ENCODE measurements at regions not wholly inside any gene's neighbourhood (a gene's known extent, or its start where the extent isn't known, plus 50 kb on each side); places are given as distances from the start of the nearest gene placed in this dataset.

DNA sequence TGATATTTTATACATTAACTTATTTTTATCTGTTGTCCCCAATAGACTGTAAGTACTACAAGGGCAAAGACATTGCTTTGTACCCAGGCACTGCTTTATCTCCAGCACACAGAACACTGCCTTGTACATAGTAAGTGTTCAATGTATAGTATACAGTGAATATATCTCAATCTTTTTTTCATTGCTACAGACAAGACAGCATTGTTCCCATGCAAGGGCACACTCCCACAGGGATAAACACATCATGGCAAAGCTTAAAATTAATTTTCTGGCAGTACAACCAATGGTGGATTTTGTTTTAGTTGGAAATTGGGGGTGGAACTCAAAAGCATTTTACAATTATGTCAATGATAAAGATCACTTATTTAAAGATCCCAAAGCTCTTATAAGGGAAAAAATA, 112.3 kb upstream of the EEA1 start:
- no peak overlapping the region for H2BK20ac ChIP-seq (ENCODE audit: low read length)
- ChIA-PET POLR2A (ENCODE audit: partially characterized antibody) (no interaction called here), CTCF (ENCODE audit: partially characterized antibody) (interaction anchor here (0.9 to 3.3 kb wide), 2 partner anchors 36 to 56 kb away, joined by 3 to 11 read pairs; no protein-coding TSS in a partner anchor)
- no peak overlapping the region for H2BK120ac ChIP-seq (replicated peaks; ENCODE audit: low read depth, low read length)
- no peaks in the 10 kb centered on the region for H3K36me3 ChIP-seq (ENCODE audit: control insufficient read depth in 2 of 4, insufficient read depth in 4 of 4, low read length in 3 of 4)
- H4K5ac ChIP-seq (ENCODE audit: insufficient read length, low read depth, low read length), result no peak overlapping the region
- H4K20me1 ChIP-seq (replicated peaks in 1 of 2; ENCODE audit: control insufficient read depth in 1 of 2, insufficient read depth in 2 of 2, low read length in 2 of 2), result no peaks in the 10 kb centered on the region
- no peak overlapping the region for H3K9ac ChIP-seq (replicated peaks in 1 of 4; ENCODE audit: extremely low read depth in 1 of 4, low read depth in 3 of 4, low read length in 3 of 4)
- H3K79me2 ChIP-seq (ENCODE audit: control insufficient read depth in 1 of 2, insufficient read depth in 2 of 2, low read length in 2 of 2), result no peaks in the 10 kb centered on the region
- no peak for TF ChIP-seq CREB1 (IDR thresholded peaks at IDR 0.05)
- no peak for TF ChIP-seq POU5F1 (IDR thresholded peaks at IDR 0.05; ENCODE audit: low read depth, low read length)
- no peak for TF ChIP-seq BCL11A (IDR thresholded peaks at IDR 0.05; ENCODE audit: low read depth in 2 of 2, low read length in 2 of 2)
- no peak for TF ChIP-seq TBP (IDR thresholded peaks at IDR 0.05; ENCODE audit: low read depth, low read length)
- no peak for TF ChIP-seq NANOG (IDR thresholded peaks at IDR 0.05; ENCODE audit: insufficient read depth, low read depth, low read length, poor library complexity, severe bottlenecking)
- no peak for TF ChIP-seq JUND (IDR thresholded peaks at IDR 0.05; ENCODE audit: low read length)
- no peak for TF ChIP-seq MAFK (IDR thresholded peaks at IDR 0.05; ENCODE audit: low read depth, low read length)
- TF ChIP-seq CHD1 (IDR thresholded peaks at IDR 0.05; ENCODE audit: low read depth, low read length), result no peak
- H3K4me3 ChIP-seq (ENCODE audit: extremely low read depth in 1 of 4, insufficient read depth in 2 of 4, low read depth in 3 of 4, low read length in 4 of 4), result no peak overlapping the region
- H3K27ac ChIP-seq (ENCODE audit: low read depth, low read length), result no peak overlapping the region
- no peak for FAIRE-seq
- no peak overlapping the region for H2BK5ac ChIP-seq (ENCODE audit: low read depth, low read length)
- DNase-seq (ENCODE audit: low read depth in 1 of 2, low spot score in 2 of 2), result no peak
- no peak overlapping the region for H2AFZ ChIP-seq (ENCODE audit: low read length)
- no peak overlapping the region for H2BK15ac ChIP-seq (ENCODE audit: low read length)
- H3K14ac ChIP-seq (ENCODE audit: insufficient read length), result no peak overlapping the region
- no peaks in the 10 kb centered on the region for H3K27me3 ChIP-seq (replicated peaks in 1 of 4; ENCODE audit: control insufficient read depth in 3 of 4, extremely low read depth in 1 of 4, insufficient read depth in 3 of 4, low read length in 3 of 4)
- no peak overlapping the region for H3K4me2 ChIP-seq (ENCODE audit: insufficient read depth in 1 of 2, low read depth in 2 of 2, low read length in 2 of 2)
- H3K4me1 ChIP-seq (replicated peaks in 1 of 4; ENCODE audit: control insufficient read depth in 3 of 4, insufficient read depth in 4 of 4, low read length in 3 of 4), result no peaks in the 10 kb centered on the region
- no peak overlapping the region for H2AK5ac ChIP-seq (ENCODE audit: low read depth, low read length)
- H4K91ac ChIP-seq (replicated peaks; ENCODE audit: insufficient read length, low read length), result no peak overlapping the region
- H2BK12ac ChIP-seq (ENCODE audit: low read depth, low read length), result no peak overlapping the region
- H3K18ac ChIP-seq (ENCODE audit: extremely low read depth, low read length), result no peak overlapping the region
- H3K4ac ChIP-seq (replicated peaks; ENCODE audit: insufficient read length, low read depth, low read length), result no peak overlapping the region
- H3K23ac ChIP-seq (ENCODE audit: insufficient read length), result no peak overlapping the region
- H4K8ac ChIP-seq (ENCODE audit: extremely low read depth, insufficient read depth, low read length), result no peak overlapping the region
- no peak overlapping the region for H3K56ac ChIP-seq (replicated peaks; ENCODE audit: insufficient read length, low read depth, low read length)
- no peaks in the 10 kb centered on the region for H3K9me3 ChIP-seq (ENCODE audit: insufficient read depth in 2 of 2, low read depth in 1 of 2, low read length in 1 of 2)
- H3K79me1 ChIP-seq (ENCODE audit: low read depth, low read length), result no peaks in the 10 kb centered on the region
- H3K23me2 ChIP-seq (ENCODE audit: low read depth, low read length), result no peaks in the 10 kb centered on the region

Data from H1 (cell line).